GM08714 (cell line): ENCODE measurements at regions not wholly inside any gene's neighbourhood (a gene's known extent, or its start where the extent isn't known, plus 50 kb on each side); places are given as distances from the start of the nearest gene placed in this dataset.
"Not testable (repeated sequence)": the region's sequence is repeated elsewhere in the genome, so short reads cannot be mapped to it uniquely, and the experiment has no call there.

ENCODE experiments used
- H3K4me3 ChIP-seq: fragments of 200-500 bp; sonication (Bioruptor generic); 2 replicates; pipeline ENCODE4 v1.5.1; 2014; ENCODE audit warnings: mild to moderate bottlenecking, low read length, inconsistent platforms
- ZNF274 ChIP-seq: IDR thresholded peaks from 2 replicates; pipeline ENCODE4 v1.6.1; 2012; ENCODE audit warnings: mild to moderate bottlenecking, low read depth, low read length

- H3K4me3 ChIP-seq, result no peak overlapping the region
- TF ChIP-seq ZNF274, result no peak
Measured at GRCh38 chrX:2561456-2561855, 60.7 kb upstream of the DHRSX start.

GRCh38 chrX:2559124-2559523, 58.3 kb upstream of the DHRSX start:
- TF ChIP-seq ZNF274, result no peak
- no peak overlapping the region for H3K4me3 ChIP-seq

- H3K4me3 ChIP-seq, result no peak overlapping the region
- no peak for TF ChIP-seq ZNF274
Measured at GRCh38 chrX:2554891-2555290, 54.1 kb upstream of the DHRSX start.

GRCh38 chrX:2554066-2554465, 53.3 kb upstream of the DHRSX start:
- not testable (repeated sequence) for H3K4me3 ChIP-seq

- H3K4me3 ChIP-seq, result no peak overlapping the region
- TF ChIP-seq ZNF274, result no peak
Measured at GRCh38 chrX:2552621-2553201, 51.9 kb upstream of the DHRSX start.

- TF ChIP-seq ZNF274, result no peak
- no peak overlapping the region for H3K4me3 ChIP-seq
Measured at GRCh38 chrX:2550328-2551020, 49.7 kb upstream of the DHRSX start.
